ENCODE measurements at regions not wholly inside any gene's neighbourhood (a gene's known extent, or its start where the extent isn't known, plus 50 kb on each side); places are given as distances from the start of the nearest gene placed in this dataset.

GRCh38 chr17:73870473-73870872 is 226.2 kb upstream of the SDK2 start:
- FAIRE-seq, result no peak

GRCh38 chr17:73872816-73873215 is 228.6 kb upstream of the SDK2 start:
- no peak for TF ChIP-seq POU2F2 (IDR thresholded peaks at IDR 0.05; ENCODE audit: low read depth, low read length)
- TF ChIP-seq POLR2AphosphoS5 (IDR thresholded peaks at IDR 0.05; ENCODE audit: low read depth, low read length), result no peak
- TF ChIP-seq SPI1 (IDR thresholded peaks at IDR 0.05; ENCODE audit: low read depth, low read length), result no peak
- no peak for TF ChIP-seq TAF1 (IDR thresholded peaks at IDR 0.05; ENCODE audit: low read depth, low read length)
- no peak for TF ChIP-seq POLR2A (IDR thresholded peaks at IDR 0.05; ENCODE audit: low read depth, low read length)
- TF ChIP-seq PAX5 (IDR thresholded peaks at IDR 0.05; ENCODE audit: insufficient read depth, low read length, severe bottlenecking), result no peak
- FAIRE-seq (no peak), DNase-seq (ENCODE audit: insufficient read length, low spot score) (no peak)

More at GRCh38 chr17:73870473-73870872, 226.2 kb upstream of the SDK2 start:
- TF ChIP-seq POLR2A (IDR thresholded peaks at IDR 0.05; ENCODE audit: low read depth, low read length) (no peak), POLR2AphosphoS5 (IDR thresholded peaks at IDR 0.05; ENCODE audit: low read depth, low read length) (no peak), PAX5 (IDR thresholded peaks at IDR 0.05; ENCODE audit: insufficient read depth, low read length, severe bottlenecking) (no peak), POU2F2 (IDR thresholded peaks at IDR 0.05; ENCODE audit: low read depth, low read length) (no peak), SPI1 (IDR thresholded peaks at IDR 0.05; ENCODE audit: low read depth, low read length) (no peak), TAF1 (IDR thresholded peaks at IDR 0.05; ENCODE audit: low read depth, low read length) (no peak)
- DNase-seq (ENCODE audit: insufficient read length, low spot score), result no peak

DNA sequence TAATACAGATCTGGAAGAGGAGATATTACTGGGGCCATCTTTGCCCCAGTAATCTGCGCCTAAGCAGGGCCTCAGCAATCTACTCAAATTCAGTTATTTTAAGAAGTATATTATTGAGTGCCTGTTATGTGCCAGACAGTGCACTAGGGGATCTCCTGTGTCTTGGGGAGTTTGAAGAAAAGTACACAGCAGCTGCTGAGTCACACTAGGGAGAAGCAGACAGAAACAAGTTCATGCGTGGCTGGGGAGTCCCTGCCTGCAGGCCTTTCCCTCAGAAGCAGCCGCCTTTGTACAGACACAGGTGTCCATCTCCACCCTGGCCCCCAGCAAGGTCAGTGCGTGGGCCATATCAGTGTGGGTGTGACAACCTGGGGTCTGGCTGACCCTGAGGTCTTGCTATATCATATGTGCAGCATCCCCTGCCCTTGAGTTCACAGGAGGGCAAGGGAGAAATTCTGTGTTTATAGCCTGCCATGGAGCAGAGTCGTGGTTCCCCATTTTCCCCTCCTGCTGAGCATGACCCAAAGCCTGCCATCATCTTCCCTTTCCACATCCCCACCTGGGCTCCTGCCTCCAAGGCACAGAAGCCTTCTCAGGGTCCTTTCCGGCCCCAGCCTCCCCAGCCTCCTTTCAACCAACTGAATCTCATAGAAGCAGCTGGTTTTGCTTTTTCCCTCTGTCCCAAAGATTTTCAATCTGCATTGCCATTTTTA is 229.9 kb upstream of the SDK2 start:
- FAIRE-seq, result no peak
- TF ChIP-seq PAX5 (IDR thresholded peaks at IDR 0.05; ENCODE audit: insufficient read depth, low read length, severe bottlenecking) (no peak), POLR2A (IDR thresholded peaks at IDR 0.05; ENCODE audit: low read depth, low read length) (no peak), SPI1 (IDR thresholded peaks at IDR 0.05; ENCODE audit: low read depth, low read length) (no peak), POLR2AphosphoS5 (IDR thresholded peaks at IDR 0.05; ENCODE audit: low read depth, low read length) (no peak), POU2F2 (IDR thresholded peaks at IDR 0.05; ENCODE audit: low read depth, low read length) (no peak), TAF1 (IDR thresholded peaks at IDR 0.05; ENCODE audit: low read depth, low read length) (no peak)
- no peak for DNase-seq (ENCODE audit: insufficient read length, low spot score)

GRCh38 chr17:73875346-73875745 is 231.1 kb upstream of the SDK2 start:
- DNase-seq (ENCODE audit: insufficient read length, low spot score) (no peak), FAIRE-seq (no peak)
- TF ChIP-seq POU2F2 (IDR thresholded peaks at IDR 0.05; ENCODE audit: low read depth, low read length), result no peak
- TF ChIP-seq POLR2AphosphoS5 (IDR thresholded peaks at IDR 0.05; ENCODE audit: low read depth, low read length), result no peak
- no peak for TF ChIP-seq TAF1 (IDR thresholded peaks at IDR 0.05; ENCODE audit: low read depth, low read length)
- TF ChIP-seq SPI1 (IDR thresholded peaks at IDR 0.05; ENCODE audit: low read depth, low read length), result no peak
- no peak for TF ChIP-seq POLR2A (IDR thresholded peaks at IDR 0.05; ENCODE audit: low read depth, low read length)
- TF ChIP-seq PAX5 (IDR thresholded peaks at IDR 0.05; ENCODE audit: insufficient read depth, low read length, severe bottlenecking), result no peak

GRCh38 chr17:73877962-73878361 is 233.7 kb upstream of the SDK2 start:
- no peak for DNase-seq (ENCODE audit: insufficient read length, low spot score)
- TF ChIP-seq TAF1 (IDR thresholded peaks at IDR 0.05; ENCODE audit: low read depth, low read length) (no peak), SPI1 (IDR thresholded peaks at IDR 0.05; ENCODE audit: low read depth, low read length) (no peak), PAX5 (IDR thresholded peaks at IDR 0.05; ENCODE audit: insufficient read depth, low read length, severe bottlenecking) (no peak), POLR2AphosphoS5 (IDR thresholded peaks at IDR 0.05; ENCODE audit: low read depth, low read length) (no peak), POU2F2 (IDR thresholded peaks at IDR 0.05; ENCODE audit: low read depth, low read length) (no peak), POLR2A (IDR thresholded peaks at IDR 0.05; ENCODE audit: low read depth, low read length) (no peak)
- no peak for FAIRE-seq

- FAIRE-seq, result no peak
- no peak for TF ChIP-seq POLR2A (IDR thresholded peaks at IDR 0.05; ENCODE audit: low read depth, low read length)
- TF ChIP-seq TAF1 (IDR thresholded peaks at IDR 0.05; ENCODE audit: low read depth, low read length), result no peak
- TF ChIP-seq PAX5 (IDR thresholded peaks at IDR 0.05; ENCODE audit: insufficient read depth, low read length, severe bottlenecking), result no peak
- TF ChIP-seq SPI1 (IDR thresholded peaks at IDR 0.05; ENCODE audit: low read depth, low read length), result no peak
- no peak for TF ChIP-seq POLR2AphosphoS5 (IDR thresholded peaks at IDR 0.05; ENCODE audit: low read depth, low read length)
- TF ChIP-seq POU2F2 (IDR thresholded peaks at IDR 0.05; ENCODE audit: low read depth, low read length), result no peak
- no peak for DNase-seq (ENCODE audit: insufficient read length, low spot score)
Observed at GRCh38 chr17:73878923-73879322, 234.7 kb upstream of the SDK2 start.

GRCh38 chr17:73879987-73880386 is 235.7 kb upstream of the SDK2 start:
- DNase-seq (ENCODE audit: insufficient read length, low spot score) (no peak), FAIRE-seq (no peak)
- TF ChIP-seq TAF1 (IDR thresholded peaks at IDR 0.05; ENCODE audit: low read depth, low read length) (no peak), POU2F2 (IDR thresholded peaks at IDR 0.05; ENCODE audit: low read depth, low read length) (no peak), PAX5 (IDR thresholded peaks at IDR 0.05; ENCODE audit: insufficient read depth, low read length, severe bottlenecking) (no peak), POLR2A (IDR thresholded peaks at IDR 0.05; ENCODE audit: low read depth, low read length) (no peak), SPI1 (IDR thresholded peaks at IDR 0.05; ENCODE audit: low read depth, low read length) (no peak), POLR2AphosphoS5 (IDR thresholded peaks at IDR 0.05; ENCODE audit: low read depth, low read length) (no peak)

GRCh38 chr17:73882590-73882989 is 238.3 kb upstream of the SDK2 start:
- FAIRE-seq, result no peak
- TF ChIP-seq SPI1 (IDR thresholded peaks at IDR 0.05; ENCODE audit: low read depth, low read length) (no peak), TAF1 (IDR thresholded peaks at IDR 0.05; ENCODE audit: low read depth, low read length) (no peak), POLR2A (IDR thresholded peaks at IDR 0.05; ENCODE audit: low read depth, low read length) (no peak), PAX5 (IDR thresholded peaks at IDR 0.05; ENCODE audit: insufficient read depth, low read length, severe bottlenecking) (no peak), POLR2AphosphoS5 (IDR thresholded peaks at IDR 0.05; ENCODE audit: low read depth, low read length) (no peak), POU2F2 (IDR thresholded peaks at IDR 0.05; ENCODE audit: low read depth, low read length) (no peak)
- no peak for DNase-seq (ENCODE audit: insufficient read length, low spot score)

DNA sequence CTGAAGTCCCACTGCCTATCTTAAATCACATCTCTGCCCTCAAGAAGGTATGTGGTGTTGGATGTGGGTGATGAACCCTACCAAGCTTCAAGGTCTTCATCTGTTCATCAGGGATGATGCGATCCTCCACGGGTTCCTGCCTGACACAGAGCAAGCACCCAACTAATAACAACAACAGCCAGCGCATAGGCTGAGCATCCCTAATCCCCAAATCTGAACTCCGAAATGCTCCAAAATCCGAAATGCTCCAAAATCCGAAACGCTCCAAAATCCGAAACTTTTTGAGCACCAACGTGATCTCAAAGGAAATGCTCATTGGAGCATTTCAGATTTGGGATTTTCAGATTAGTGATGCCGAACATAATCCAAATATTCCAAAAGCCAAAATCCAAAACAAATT is 238.9 kb upstream of the SDK2 start:
- TF ChIP-seq PAX5 (IDR thresholded peaks at IDR 0.05; ENCODE audit: insufficient read depth, low read length, severe bottlenecking) (no peak), POU2F2 (IDR thresholded peaks at IDR 0.05; ENCODE audit: low read depth, low read length) (no peak), POLR2A (IDR thresholded peaks at IDR 0.05; ENCODE audit: low read depth, low read length) (no peak), SPI1 (IDR thresholded peaks at IDR 0.05; ENCODE audit: low read depth, low read length) (no peak), POLR2AphosphoS5 (IDR thresholded peaks at IDR 0.05; ENCODE audit: low read depth, low read length) (no peak), TAF1 (IDR thresholded peaks at IDR 0.05; ENCODE audit: low read depth, low read length) (no peak)
- DNase-seq (ENCODE audit: insufficient read length, low spot score) (no peak), FAIRE-seq (no peak)

Data from GM12891 (cell line).